ENCODE measurements at regions not wholly inside any gene's neighbourhood (a gene's known extent, or its start where the extent isn't known, plus 50 kb on each side); places are given as distances from the start of the nearest gene placed in this dataset.

DNA sequence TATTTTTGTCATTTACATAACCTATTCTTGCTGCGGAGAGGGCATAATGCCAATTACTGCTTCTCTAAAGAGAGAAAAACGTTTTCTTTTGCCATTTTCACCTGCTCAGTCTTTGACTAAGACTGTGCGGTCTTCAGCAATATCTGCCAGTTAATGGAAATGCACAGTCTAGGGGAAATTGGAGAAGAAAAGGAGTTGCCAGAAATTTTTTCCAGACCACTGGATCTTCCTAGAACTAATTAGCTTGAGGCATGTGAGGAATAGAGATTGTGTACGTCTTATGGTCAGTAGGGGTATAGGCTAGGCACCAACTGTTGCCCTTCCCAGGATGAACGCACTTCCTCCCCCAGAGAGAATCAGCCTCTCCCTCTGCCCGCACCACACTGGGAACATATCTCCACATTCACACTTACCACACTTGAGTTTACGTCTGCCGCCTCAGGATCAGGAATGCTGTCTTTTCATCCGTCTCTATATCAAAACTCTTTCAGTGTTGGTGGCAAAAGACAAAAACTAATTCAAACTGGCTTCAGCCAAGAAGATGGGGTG, 67.9 kb upstream of the E2F3 start:
- DNase-seq = no peak
- no peak overlapping the region for H3K4me3 ChIP-seq
- TF ChIP-seq POLR2A (IDR thresholded peaks at IDR 0.05) = no peak
- TF ChIP-seq, protein P1, sequence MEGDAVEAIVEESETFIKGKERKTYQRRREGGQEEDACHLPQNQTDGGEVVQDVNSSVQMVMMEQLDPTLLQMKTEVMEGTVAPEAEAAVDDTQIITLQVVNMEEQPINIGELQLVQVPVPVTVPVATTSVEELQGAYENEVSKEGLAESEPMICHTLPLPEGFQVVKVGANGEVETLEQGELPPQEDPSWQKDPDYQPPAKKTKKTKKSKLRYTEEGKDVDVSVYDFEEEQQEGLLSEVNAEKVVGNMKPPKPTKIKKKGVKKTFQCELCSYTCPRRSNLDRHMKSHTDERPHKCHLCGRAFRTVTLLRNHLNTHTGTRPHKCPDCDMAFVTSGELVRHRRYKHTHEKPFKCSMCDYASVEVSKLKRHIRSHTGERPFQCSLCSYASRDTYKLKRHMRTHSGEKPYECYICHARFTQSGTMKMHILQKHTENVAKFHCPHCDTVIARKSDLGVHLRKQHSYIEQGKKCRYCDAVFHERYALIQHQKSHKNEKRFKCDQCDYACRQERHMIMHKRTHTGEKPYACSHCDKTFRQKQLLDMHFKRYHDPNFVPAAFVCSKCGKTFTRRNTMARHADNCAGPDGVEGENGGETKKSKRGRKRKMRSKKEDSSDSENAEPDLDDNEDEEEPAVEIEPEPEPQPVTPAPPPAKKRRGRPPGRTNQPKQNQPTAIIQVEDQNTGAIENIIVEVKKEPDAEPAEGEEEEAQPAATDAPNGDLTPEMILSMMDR (IDR thresholded peaks at IDR 0.05) = no peak

DNA sequence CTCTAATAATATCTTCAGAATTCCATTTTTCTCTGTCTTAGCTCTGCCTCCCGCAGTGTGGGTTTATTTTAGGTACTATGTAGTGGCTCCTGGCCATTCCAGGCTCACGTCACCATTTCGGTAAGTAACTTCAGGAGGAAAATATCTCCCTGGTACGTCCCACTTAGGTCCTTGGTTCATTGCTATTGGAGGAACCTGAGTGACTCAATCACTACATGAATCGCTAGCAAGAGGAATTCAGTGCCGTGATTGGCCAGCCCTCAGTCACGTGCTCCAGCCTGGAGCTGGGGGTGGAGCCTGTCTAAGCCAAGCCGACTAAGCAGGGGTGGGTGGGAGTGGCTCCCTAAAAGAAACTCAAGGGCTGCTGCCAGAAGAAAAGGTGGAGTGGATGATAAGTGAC, 67.3 kb upstream of the E2F3 start:
- DNase-seq = no peak
- no peak overlapping the region for H3K27ac ChIP-seq
- H3K9me3 ChIP-seq = no peaks in the 10 kb centered on the region
- H3K4me3 ChIP-seq = no peak overlapping the region
- H3K36me3 ChIP-seq = no peaks in the 10 kb centered on the region
- TF ChIP-seq POLR2A (IDR thresholded peaks at IDR 0.05) = no peak
- TF ChIP-seq, protein P1 (IDR thresholded peaks at IDR 0.05) = no peak
- H3K4me1 ChIP-seq = no peaks in the 10 kb centered on the region
- intact Hi-C loops (cut with DNase I; ENCODE audit: low total_unique reads) = no loop called here
- no peaks in the 10 kb centered on the region for H3K27me3 ChIP-seq

More for the DNA sequence above, 67.9 kb upstream of the E2F3 start:
- H3K27me3 ChIP-seq = no peaks in the 10 kb centered on the region
- no peaks in the 10 kb centered on the region for H3K36me3 ChIP-seq
- H3K27ac ChIP-seq = no peak overlapping the region
- H3K4me1 ChIP-seq = no peaks in the 10 kb centered on the region
- intact Hi-C loops (cut with DNase I; ENCODE audit: low total_unique reads) = no loop called here
- H3K9me3 ChIP-seq = no peaks in the 10 kb centered on the region

DNA sequence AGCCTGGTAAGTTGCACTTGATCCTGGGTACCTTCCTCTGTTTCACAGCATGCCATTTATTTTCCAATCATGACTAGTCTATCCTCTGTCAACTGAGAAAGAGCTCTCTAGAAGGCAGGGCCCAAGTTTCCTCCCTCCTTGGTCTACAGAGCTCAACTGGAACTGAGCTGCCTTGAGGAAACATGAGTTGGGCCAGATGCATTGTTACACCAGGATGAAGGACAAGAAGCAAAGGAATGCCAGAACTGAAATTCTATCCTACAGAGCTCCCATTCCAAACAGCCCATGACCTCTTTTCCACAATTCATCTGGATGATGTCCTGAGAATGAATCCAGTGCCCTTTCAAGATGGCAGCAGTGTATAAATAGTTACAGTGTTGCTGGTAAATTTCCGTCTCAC, 66.7 kb upstream of the E2F3 start:
- intact Hi-C loops (cut with DNase I; ENCODE audit: low total_unique reads) = no loop called here
- Histone ChIP-seq H3K4me3 (no peak overlapping the region), H3K27me3 (no peaks in the 10 kb centered on the region), H3K9me3 (no peaks in the 10 kb centered on the region), H3K4me1 (no peaks in the 10 kb centered on the region), H3K27ac (no peak overlapping the region), H3K36me3 (no peaks in the 10 kb centered on the region)
- no peak for TF ChIP-seq POLR2A (IDR thresholded peaks at IDR 0.05)
- TF ChIP-seq, protein P1 (IDR thresholded peaks at IDR 0.05) = no peak
- DNase-seq = no peak

DNA sequence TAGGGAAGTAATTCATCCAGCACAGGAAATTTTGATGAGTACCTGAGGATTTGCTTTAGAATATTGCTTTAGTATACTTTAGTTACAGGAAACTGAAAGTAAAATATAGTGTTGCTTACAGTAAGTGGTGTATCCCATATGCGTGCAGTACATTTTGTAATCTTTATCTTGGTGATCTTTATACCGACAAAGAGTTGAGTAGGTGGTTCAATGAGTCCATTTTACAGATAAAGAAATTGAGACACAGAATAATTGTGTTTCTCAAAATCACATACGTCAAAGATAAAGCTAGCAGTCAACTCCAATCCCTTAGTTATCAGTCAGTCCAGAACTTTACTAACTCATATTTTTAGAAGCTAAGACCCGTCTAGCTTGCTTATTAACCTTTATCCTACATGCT, 65.8 kb upstream of the E2F3 start:
- no peak overlapping the region for H3K4me3 ChIP-seq
- no peak for DNase-seq
- no peaks in the 10 kb centered on the region for H3K4me1 ChIP-seq
- no peak for TF ChIP-seq POLR2A (IDR thresholded peaks at IDR 0.05)
- TF ChIP-seq, protein P1 (IDR thresholded peaks at IDR 0.05) = no peak
- intact Hi-C loops (cut with DNase I; ENCODE audit: low total_unique reads) = no loop called here
- no peaks in the 10 kb centered on the region for H3K9me3 ChIP-seq
- H3K27ac ChIP-seq = no peak overlapping the region
- H3K27me3 ChIP-seq = no peaks in the 10 kb centered on the region
- H3K36me3 ChIP-seq = no peaks in the 10 kb centered on the region

DNA sequence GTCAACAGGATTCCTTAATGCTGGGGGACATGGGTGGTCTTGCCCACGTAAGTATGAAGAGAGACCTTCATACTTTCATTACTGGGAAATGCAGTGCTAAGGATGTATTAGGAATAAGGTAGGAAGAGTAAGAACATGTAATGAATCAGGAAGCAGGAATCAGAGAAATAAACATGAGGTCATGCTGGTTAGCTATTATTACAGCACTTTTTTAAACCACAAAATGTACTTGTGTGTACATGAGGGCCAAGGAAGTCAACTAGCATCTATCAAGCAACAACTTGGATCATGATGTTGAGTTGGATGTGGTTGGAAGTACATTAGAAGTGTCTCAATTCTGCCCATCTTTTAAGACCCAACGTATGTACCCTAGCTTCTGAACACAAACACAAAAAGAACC, 63.5 kb upstream of the E2F3 start:
- intact Hi-C loops (cut with DNase I; ENCODE audit: low total_unique reads) = no loop called here
- H3K27ac ChIP-seq = no peak overlapping the region
- DNase-seq = no peak
- TF ChIP-seq, protein P1 (IDR thresholded peaks at IDR 0.05) = no peak
- TF ChIP-seq POLR2A (IDR thresholded peaks at IDR 0.05) = no peak
- H3K9me3 ChIP-seq = no peaks in the 10 kb centered on the region
- H3K4me1 ChIP-seq = no peaks in the 10 kb centered on the region
- no peaks in the 10 kb centered on the region for H3K27me3 ChIP-seq
- no peaks in the 10 kb centered on the region for H3K36me3 ChIP-seq
- no peak overlapping the region for H3K4me3 ChIP-seq

Data from uterus (tissue), 3 donors.